DOHH2 (cell line): ENCODE measurements at regions not wholly inside any gene's neighbourhood (a gene's known extent, or its start where the extent isn't known, plus 50 kb on each side); places are given as distances from the start of the nearest gene placed in this dataset.
"Not testable (repeated sequence)": the region's sequence is repeated elsewhere in the genome, so short reads cannot be mapped to it uniquely, and the experiment has no call there.

Experiments
- H3F3A ChIP-seq: fragments of 200-600 bp; sonication (generic), shearing (Covaris generic); 2 replicates; pipeline ENCODE4 v1.6.0; 2016; ENCODE audit warnings: antibody characterized with exemption, mild to moderate bottlenecking; ENCODE audit not compliant: control insufficient read depth, insufficient read depth
- H3K27ac ChIP-seq: fragments of 200-600 bp; sonication (generic); 2 replicates; pipeline ENCODE4 v1.5.1; 2014; ENCODE audit warnings: low read depth, mild to moderate bottlenecking, low read length, moderate library complexity
- H3K27me3 ChIP-seq: fragments of 200-600 bp; sonication (generic); 2 replicates; pipeline ENCODE4 v1.6.1; 2014; ENCODE audit warnings: mild to moderate bottlenecking, low read length, mixed read lengths; ENCODE audit not compliant: control insufficient read depth
- H3K36me3 ChIP-seq: fragments of 200-600 bp; sonication (generic); 2 replicates; pipeline ENCODE4 v1.6.1; 2014; ENCODE audit warnings: mild to moderate bottlenecking, low read length, moderate library complexity, mixed read lengths; ENCODE audit not compliant: control insufficient read depth
- H3K4me1 ChIP-seq: fragments of 200-600 bp; sonication (generic); 2 replicates; pipeline ENCODE4 v1.6.1; 2014; ENCODE audit warnings: mild to moderate bottlenecking, low read length, mixed read lengths; ENCODE audit not compliant: control insufficient read depth
- H3K4me2 ChIP-seq: fragments of 200-600 bp; sonication (generic); 2 replicates; pipeline ENCODE4 v1.6.0; 2014; ENCODE audit warnings: mild to moderate bottlenecking, low read length, moderate library complexity
- H3K4me3 ChIP-seq: fragments of 200-600 bp; sonication (generic); 2 replicates; pipeline ENCODE4 v1.5.1; 2014; ENCODE audit warnings: mild to moderate bottlenecking, low read length, mixed read lengths
- H3K79me2 ChIP-seq: fragments of 200-600 bp; sonication (generic); 2 replicates; pipeline ENCODE4 v1.6.1; 2014; ENCODE audit warnings: mild to moderate bottlenecking, low read length, mixed read lengths; ENCODE audit not compliant: control insufficient read depth
- H3K9me2 ChIP-seq: fragments of 200-600 bp; sonication (generic); replicated peaks from 2 replicates; pipeline ENCODE4 v1.6.1; 2014; ENCODE audit warnings: mild to moderate bottlenecking, low read length, mixed read lengths; ENCODE audit not compliant: control insufficient read depth
- H3K9me3 ChIP-seq: fragments of 200-600 bp; sonication (generic); 2 replicates; pipeline ENCODE4 v1.6.1; 2014; ENCODE audit warnings: antibody characterized with exemption, low read length, mixed read lengths; ENCODE audit not compliant: control insufficient read depth, insufficient read depth
- H4K20me1 ChIP-seq: fragments of 200-600 bp; sonication (generic); 2 replicates; pipeline ENCODE4 v1.6.0; 2014; ENCODE audit warnings: low read depth, mild to moderate bottlenecking, antibody characterized with exemption, low read length, moderate library complexity; ENCODE audit not compliant: control insufficient read depth, insufficient read depth

DNA sequence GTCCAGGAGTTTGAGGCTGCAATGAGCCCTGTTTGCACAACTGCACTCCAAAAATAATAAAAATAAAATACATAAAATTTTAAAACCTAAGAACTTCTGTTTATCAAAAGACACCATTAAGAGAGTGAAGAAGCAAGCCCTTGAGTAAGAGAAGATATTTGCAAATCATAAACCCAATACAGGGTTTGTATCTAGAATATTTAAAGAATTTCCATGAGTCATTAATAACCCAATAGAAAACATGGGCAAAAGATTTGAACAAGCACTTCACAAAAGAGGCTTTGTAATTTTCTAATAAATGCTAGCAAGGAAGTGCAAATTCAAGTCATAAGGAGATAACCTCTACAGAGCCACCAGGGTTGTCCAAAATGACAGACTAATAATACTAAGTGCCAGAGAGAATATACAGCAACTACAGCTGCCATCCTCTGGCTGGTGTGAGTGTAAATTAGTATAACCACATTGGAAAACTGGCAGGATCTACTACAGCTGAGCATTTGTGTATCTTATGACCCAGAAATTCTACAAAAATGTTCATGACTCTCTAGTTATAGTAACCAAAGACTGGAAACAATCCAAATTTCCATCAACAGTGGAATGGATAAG, 133.0 kb upstream of the PLGLB2 start:
- H3K79me2 ChIP-seq, H3F3A ChIP-seq, H3K9me2 ChIP-seq, H3K9me3 ChIP-seq, H3K4me3 ChIP-seq, H3K27me3 ChIP-seq, H4K20me1 ChIP-seq, H3K4me1 ChIP-seq, H3K27ac ChIP-seq, H3K4me2 ChIP-seq, H3K36me3 ChIP-seq: not testable (repeated sequence)

DNA sequence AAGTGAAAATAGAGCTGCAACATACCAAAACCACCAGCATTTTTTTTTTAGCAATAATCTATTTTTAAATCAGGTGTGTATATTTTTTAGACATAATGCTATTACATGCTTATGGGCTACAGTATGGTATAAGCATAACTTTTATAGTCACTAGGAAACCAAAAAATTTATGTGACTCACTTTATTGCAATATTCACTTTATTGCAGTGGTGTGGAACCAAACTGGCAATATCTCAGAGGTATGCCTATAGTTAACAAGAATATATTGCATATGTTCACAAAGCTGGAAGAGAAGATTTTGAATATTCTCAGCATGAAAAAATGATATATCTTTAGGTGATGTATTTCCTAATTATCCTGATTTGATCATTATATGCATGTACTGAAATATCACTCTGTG, 128.8 kb upstream of the PLGLB2 start:
- not testable (repeated sequence) for H3K4me3 ChIP-seq, H3K36me3 ChIP-seq, H3K27ac ChIP-seq, H3K9me3 ChIP-seq, H3K79me2 ChIP-seq, H3K4me2 ChIP-seq, H3K27me3 ChIP-seq, H3K9me2 ChIP-seq, H3F3A ChIP-seq, H3K4me1 ChIP-seq, H4K20me1 ChIP-seq

DNA sequence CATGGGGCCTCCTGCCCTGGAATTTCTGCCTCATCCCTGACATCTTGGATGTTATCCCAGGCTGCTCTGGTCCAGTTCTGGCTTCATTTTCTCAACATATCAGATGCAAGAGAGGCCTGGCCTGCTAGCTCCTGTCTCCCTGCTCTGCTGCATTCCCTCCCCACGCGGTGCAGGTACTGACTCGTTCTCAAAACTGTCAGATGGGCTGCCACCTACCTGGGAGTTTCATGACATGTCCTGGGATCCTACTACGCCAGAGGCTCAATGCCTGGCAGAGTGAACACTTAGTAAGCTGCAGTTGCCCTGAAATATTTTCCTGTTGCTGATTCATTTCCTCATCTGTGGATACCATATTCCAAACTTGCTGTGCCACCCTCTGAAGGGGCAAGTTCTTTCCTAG, 126.7 kb upstream of the PLGLB2 start:
- not testable (repeated sequence) for H3K9me2 ChIP-seq, H3F3A ChIP-seq, H3K79me2 ChIP-seq, H3K27me3 ChIP-seq, H4K20me1 ChIP-seq, H3K4me1 ChIP-seq, H3K36me3 ChIP-seq, H3K4me3 ChIP-seq, H3K9me3 ChIP-seq, H3K27ac ChIP-seq, H3K4me2 ChIP-seq

DNA sequence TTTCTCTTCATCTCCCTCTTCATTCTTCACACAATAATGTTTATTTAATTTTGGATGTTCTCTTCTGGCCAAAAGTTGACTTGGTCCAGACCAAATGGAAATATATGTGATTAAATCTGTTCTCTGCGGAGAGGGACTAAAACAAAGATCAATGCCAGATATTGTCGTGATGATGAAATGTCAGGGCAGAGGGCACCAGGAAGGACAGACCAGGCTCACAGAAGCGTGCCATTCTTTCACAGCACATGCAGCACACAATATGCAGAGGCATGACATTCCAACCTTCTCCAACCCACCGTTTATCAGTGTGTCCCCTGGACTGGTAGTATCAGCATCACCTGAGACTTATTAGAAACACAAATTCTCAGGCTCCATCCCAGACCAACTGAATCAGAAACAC, 125.2 kb upstream of the PLGLB2 start:
- not testable (repeated sequence) for H3K4me1 ChIP-seq, H4K20me1 ChIP-seq, H3F3A ChIP-seq, H3K79me2 ChIP-seq, H3K4me3 ChIP-seq, H3K27me3 ChIP-seq, H3K27ac ChIP-seq, H3K9me3 ChIP-seq, H3K36me3 ChIP-seq, H3K9me2 ChIP-seq, H3K4me2 ChIP-seq

DNA sequence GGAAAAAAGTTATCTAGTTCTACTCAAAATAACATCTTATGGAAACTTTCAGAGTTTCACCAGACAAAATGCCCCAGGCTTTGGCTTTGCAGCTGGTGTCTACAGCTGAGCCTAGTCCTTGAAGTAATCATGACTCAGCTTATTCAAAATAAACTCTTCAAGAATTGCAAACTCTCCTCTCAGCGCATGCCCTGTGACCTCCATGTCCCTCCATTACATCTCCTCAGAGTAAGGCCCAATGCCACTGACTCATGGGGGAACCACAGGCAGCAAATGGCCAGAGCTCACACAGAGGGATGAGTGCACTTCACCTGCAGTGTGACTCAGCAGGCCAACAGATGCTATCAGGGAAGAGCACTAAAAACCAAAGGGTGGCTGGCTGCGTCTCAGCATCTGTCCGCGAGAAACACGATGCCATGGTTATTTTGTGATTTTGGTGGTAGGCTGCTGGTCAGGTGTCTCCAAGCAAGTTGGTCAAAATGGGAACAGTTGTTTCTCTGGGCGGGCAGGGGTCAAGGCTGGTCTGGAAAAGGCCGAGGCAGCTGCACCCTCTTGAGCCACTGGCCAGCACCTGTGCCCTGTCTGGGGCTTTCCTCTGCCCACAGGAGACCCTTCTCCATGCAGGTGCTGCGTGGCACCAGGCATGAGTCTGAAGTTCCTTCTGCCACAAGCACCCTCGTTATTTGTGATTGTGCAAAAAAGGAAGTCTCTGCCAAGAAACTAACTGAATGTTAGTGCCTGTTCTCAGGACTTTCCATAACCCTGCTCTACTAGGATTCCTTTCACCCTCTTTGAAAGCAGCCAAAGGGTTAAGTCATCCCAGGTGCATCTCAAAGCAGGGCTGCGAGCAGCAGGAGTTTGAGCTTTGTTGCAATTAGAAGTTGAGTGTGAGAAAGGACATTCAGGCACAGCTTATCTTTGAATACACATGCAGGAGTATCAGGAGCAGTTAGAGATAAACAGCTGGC, 118.1 kb upstream of the PLGLB2 start:
- not testable (repeated sequence) for H4K20me1 ChIP-seq, H3K27me3 ChIP-seq, H3K79me2 ChIP-seq, H3K4me3 ChIP-seq, H3K27ac ChIP-seq, H3K9me2 ChIP-seq, H3K9me3 ChIP-seq, H3K4me1 ChIP-seq, H3F3A ChIP-seq, H3K36me3 ChIP-seq, H3K4me2 ChIP-seq

DNA sequence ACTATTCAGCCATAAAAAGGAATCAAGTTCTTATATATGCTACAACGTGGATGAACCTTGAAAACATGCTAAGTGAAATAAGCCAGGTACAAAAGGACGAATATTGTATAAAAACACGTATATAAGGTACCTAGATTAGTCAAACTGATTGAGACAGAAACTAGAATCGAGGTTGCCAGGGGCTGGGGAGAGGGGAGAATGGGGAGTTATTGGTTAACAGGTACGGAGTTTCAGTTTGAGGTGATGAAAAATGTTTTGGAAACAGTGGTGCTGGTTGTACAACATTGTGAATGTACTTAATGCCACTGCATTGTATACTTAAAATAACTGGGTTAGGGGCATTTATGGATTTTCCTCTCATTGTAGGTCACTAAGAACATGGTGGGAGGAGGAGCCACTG, 117.0 kb upstream of the PLGLB2 start:
- not testable (repeated sequence) for H3K27me3 ChIP-seq, H3K9me3 ChIP-seq, H3K4me1 ChIP-seq, H4K20me1 ChIP-seq, H3K79me2 ChIP-seq, H3K9me2 ChIP-seq, H3K4me2 ChIP-seq, H3K4me3 ChIP-seq, H3K27ac ChIP-seq, H3K36me3 ChIP-seq, H3F3A ChIP-seq

DNA sequence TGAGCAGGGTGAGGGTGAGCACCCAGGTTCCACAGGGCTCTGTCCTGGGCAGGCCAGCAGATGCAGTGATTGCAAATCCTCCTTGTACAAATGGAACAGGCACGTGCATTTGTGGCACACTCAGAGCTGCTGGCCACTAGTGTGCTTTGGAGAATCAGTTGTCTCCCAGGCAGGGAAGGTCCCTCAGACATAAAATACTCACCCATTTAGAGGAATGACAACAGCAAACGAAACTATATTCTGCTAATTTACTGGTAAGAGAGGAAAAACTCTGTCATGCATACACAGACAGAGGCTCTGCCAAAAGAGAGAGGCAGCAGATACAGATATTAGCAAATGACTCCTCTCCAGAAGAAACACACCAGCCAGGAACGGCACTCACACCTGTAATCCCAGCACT, 116.5 kb upstream of the PLGLB2 start:
- H3K4me3 ChIP-seq, H3K4me1 ChIP-seq, H3K9me2 ChIP-seq, H3K27ac ChIP-seq, H3K36me3 ChIP-seq, H3K4me2 ChIP-seq, H3K9me3 ChIP-seq, H3K79me2 ChIP-seq, H3F3A ChIP-seq, H4K20me1 ChIP-seq, H3K27me3 ChIP-seq: not testable (repeated sequence)

DNA sequence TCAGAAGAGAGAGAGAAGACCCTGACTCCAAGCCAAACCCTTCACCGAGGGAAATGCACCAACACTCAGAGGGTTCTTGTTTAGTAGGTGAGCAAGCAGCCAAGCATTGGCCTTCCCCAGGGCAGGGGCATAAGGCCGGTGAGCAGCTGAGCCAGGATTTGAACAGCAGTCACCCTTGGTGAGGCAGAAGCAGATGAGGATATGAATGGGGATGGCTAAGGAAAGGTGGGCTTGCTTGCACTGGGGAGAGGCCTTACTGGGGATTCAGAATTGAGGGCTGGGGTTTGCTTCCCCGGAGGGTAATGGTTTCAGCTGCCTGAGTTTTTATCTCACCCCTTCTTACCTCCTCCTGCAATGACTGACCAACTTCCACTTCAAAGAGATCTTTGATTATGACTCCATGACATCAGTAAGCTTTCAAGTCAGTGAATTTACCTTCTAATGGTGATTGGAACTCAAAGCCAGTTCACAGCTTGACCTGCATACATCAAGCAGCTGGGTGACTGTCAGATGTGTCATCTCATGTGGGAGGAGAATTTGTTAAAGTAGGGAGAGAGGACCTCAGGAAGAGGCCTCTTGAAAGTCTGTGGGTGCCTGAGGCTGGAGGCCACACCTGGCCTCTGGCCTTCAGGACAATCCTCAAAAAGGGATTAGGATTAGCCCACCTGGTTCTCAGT, 114.5 kb upstream of the PLGLB2 start:
- H3K27ac ChIP-seq, H3K9me2 ChIP-seq, H3F3A ChIP-seq, H3K4me1 ChIP-seq, H3K27me3 ChIP-seq, H3K4me2 ChIP-seq, H3K4me3 ChIP-seq, H4K20me1 ChIP-seq, H3K9me3 ChIP-seq, H3K36me3 ChIP-seq, H3K79me2 ChIP-seq: not testable (repeated sequence)
